Muscle of back (tissue), 3 donors: ENCODE measurements at regions not wholly inside any gene's neighbourhood (a gene's known extent, or its start where the extent isn't known, plus 50 kb on each side); places are given as distances from the start of the nearest gene placed in this dataset.

Experiments
- DNase-seq, 3 donors: peaks; one replicate each; pipeline versions ENCODE4 v3.0.0 to v3.0.0-alpha.2; 2013

DNA sequence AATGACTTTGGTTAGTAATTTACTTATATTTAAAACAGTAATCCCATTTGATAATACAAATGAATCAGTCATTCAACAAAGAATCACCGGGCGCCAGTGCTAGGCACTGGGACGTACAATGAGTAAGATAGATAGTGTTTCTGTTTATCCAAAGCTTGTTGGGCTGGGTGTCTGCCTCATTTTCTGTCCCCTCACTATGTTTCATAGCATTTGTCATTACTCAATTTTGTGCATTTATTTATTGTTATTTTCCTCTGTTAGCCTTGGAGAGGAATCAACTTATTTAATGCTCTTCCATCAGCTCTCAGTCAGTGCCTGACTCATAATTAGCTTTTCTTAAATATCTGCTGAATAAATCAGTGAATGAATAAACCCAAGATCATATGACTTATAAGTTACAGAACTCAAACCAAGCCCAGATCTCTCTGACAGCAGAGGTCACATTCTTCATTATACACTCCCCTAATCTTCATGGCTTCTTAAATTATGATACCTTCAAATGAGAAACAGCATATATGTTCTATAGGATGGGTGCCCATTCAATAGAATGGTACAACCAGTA lies 86.2 kb downstream of the TSPAN8 start:
- DNase-seq, result no peak

DNA sequence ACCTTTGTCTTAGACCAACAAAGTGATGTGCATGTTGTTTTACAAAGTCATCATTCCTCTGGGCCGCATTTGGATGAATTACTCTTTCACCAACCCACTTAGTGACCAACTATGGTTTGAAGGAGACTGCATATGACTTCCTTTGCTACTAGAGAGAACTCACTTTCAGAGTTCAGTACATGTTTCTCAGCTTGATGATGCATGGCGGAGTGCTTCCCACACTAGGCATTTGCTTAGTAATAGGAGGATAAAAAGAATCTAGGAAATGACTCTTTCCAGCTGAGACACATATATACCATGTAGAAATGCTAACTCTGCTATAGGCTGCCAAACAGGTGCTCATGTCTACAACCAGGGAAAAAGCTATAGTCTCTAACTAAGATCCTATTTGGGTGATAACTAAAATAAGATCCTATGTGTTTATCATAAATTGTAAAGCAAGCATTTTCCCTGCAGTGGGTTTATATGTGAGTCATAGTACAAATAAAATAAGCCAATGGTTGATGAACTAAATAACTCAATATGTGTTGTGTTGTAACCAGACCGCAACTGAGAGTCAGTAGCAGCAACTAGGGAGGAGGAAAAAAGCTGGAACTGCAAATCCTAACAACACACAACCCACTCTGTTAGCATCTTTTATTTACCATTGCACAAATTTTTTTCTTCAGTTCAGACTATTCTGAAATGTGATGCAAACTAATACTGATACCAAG lies 87.2 kb downstream of the TSPAN8 start:
- no peak for DNase-seq

DNA sequence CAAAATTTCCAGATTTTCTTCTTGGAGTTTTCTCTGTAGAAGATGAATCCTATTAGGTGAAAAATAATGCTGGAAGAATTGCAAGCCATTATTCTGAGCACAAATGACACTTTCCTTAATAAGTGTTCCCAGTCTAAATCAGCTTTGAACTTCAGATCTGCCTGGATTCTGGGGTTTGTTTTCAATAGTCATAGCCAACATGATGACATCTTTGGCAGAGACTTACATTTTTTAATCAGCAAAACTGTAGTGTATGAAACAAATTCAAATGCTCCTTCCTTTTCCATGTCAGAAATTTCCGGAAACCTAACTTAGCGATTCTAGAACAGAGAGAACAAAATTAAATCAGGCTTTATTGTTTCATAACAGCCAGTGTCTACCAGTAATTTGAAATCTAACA lies 88.5 kb downstream of the TSPAN8 start:
- DNase-seq, result peak; percentile 58 to 78 (median 73)

DNA sequence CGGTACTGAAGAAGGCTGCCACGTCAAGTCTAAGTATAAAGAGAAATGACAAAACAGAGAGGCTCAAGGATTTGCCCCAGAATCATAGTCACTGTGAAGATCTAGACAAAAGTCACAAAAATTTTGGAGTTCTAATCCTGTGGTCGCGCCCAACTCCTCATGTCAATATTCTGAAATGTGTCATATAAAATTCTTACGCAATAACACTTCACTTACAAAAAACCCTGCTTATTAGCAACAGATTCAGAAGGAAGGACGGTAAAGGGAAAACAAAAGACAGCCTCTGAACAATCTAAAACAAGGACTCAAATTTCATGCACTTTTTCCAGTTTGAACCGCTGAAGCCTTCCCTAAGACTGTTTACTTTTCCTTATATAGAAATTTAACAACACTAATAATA lies 94.7 kb downstream of the TSPAN8 start:
- no peak for DNase-seq

DNA sequence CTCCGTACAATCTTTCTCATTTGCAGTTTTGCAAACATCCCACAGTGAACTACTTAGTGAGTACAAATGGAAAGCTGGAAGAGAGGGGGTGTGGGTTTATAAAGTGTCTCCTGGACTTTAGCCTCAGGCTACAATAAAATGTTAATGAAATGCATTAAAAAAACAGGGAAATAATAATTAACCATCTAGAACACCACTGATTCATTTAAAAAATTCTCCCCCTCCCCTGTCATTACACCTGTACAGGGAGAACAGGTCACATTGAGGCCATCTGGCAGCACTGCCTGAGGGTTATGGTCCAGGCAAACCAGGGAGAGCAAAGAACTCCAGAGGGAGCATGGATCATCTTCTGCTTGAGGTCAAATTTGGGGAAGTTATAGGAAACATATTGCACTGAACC lies 96.3 kb downstream of the TSPAN8 start:
- DNase-seq, result no peak

DNA sequence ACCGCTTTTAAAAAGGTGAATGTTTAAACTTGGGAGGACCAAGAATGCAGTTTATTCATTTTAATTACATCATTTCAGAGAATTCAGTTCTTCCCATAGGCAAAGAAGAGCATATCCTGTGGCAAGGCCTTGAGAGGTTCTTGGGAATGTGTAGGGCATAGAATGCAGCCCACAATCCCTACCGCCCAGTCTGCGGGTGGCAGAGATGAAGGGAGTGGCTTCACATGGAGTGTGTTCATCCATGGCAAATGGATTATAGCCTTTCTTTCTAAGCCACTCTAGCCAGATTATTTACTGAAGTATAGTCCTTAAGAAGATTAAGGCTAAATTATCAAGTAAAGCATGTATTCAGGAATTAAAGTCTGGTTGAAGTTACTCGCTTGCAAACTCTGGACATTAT lies 97.4 kb downstream of the TSPAN8 start:
- no peak for DNase-seq

DNA sequence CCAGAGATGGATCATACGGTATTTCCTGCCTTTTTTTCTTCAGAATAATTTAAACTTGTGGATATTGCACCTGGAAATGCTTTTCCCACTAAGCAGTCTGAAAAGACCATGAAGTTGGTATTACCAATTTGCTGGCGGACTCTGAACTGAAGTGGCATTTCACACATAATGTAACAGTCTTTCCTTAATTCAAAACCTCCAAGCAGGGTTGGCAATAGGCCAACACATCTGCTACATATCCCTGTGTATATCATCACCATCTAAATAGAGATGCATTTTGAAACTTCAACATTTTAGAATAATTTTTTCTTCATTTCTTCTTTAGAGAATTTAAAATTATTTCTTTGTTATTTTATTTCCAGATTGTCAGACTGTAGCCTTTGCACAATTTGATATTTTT lies 100.5 kb downstream of the TSPAN8 start:
- DNase-seq, result peak; percentile 50 to 85 (median 72)

DNA sequence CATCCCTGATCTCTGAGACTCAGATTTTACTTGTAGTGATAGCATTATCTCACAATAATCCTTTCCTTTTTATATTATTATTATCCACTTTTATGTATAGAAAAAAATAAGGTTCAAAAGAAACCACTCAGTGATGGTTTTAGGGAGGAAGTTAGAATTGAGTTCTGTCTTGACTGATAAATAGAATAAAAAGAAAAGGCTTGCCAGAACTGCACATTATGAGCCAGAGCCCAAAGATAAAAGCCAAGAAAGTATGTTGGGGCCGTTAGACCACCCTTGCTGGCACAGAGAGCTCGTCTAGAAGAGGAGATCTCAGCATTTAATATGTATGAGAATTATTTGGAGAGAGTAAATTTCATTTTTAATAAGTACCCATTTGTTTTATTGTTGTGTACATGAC lies 103.2 kb downstream of the TSPAN8 start:
- DNase-seq, result no peak

DNA sequence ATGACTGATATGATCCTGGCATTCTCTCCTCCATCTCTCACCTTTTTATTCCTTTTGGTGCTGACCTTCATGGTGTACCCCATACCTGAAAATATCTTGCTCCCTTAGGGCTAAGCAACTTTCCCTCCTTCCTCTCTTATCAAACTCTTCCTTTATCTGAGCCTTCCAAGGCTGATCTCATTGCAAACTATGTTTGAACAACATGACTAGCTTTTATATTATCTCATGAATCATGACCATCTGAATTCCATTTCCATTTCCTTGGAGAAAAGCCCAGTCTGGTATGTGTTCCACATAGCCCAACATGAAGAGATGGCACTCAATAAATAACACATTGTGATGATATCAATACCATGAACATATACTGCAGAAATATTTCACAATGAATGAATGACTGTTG lies 111.6 kb downstream of the TSPAN8 start:
- peak in 2 of 3 donors; percentile 24 to 84 for DNase-seq

DNA sequence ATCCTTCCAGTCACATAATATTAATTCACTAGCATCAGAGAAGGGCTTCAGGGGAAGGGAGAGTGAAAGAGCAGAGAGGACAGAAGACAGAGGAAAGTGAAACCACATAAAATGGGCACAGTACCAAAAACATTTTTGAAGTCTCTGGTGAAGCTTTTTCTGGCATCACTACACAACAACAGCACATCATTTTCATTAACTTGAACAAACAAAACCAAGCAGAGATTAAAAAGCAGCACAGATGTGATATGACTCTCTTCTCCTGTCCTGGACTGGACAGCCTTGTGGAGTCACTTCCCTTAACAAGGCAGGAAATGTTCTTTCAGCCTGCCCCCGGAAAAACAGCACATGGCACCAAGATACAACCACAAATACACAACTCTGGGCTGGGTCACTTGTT lies 112.0 kb downstream of the TSPAN8 start:
- peak; percentile 40 to 79 (median 64) for DNase-seq

DNA sequence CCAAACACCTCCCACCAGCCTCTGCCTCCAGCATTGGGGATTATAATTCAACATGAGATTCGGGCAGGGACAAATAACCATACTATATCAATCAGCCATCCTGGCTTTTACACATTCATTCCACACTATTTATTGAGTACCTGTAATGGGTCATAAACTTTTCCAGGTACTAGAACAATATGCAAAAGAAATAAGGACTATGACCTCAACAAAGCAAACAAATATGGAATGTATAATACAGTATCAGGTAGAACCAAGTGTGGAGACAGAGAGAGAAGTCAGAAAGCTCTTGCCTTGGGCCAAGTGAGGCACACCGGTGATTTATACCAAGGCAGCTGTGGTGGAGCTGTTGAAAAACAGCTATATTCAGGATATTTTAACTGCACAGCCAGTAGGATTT lies 116.3 kb downstream of the TSPAN8 start:
- no peak for DNase-seq

DNA sequence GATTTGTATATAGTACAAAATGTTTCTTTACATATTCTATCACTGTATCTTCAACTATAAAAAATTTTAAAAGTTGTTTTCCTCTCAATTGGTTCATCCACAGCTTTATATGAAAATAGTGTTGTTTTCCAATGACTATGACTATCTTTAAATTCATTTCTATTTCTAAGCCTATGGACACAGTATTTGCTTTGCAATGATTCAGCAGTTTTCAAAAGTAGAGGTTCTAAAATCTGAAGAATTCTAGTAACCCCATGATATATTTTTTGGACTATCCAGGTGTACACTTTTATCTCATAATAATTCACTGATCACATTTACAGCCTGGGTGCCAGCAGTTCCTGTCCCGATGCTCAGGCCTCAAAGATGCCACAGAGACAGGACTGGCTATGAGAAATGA lies 118.4 kb upstream of the PTPRR start:
- DNase-seq, result no peak

DNA sequence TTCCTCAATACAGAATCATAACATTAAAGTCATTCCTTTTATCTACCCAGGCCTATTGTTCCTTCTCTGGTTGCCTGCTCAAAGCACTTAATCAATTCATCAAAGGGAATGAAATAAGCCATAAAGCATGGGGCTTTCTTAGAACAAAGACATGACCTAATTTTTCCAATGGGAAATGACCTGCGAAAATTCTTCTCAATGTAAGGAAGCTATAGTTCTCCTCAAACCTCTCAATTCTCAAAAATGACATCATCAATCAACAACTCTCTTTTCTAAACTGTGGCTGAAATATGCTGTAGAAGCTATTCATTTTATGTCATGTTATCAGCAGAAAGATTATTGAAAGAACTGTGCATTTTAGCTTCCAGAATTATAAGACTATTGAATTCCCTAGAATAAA lies 116.0 kb upstream of the PTPRR start:
- DNase-seq, result no peak

DNA sequence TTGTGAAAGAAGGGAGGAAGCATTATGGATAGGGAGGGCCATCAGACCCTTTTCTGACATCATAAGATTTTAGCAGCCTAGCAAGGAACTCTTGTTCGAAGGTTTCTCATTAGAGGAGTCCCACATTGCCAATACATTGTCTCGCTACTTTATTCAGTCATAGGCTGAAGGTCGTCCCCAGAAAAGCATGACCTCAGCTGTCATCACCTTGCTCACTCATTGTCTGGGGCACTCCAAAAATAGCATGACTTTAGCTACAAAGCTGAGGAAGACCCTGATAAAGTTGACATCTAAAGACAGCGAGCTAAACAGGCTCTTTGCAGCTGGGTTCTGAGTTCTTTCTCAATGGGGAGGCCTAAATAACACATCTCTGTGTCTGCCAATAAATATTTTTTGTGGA lies 112.4 kb upstream of the PTPRR start:
- DNase-seq, result no peak

DNA sequence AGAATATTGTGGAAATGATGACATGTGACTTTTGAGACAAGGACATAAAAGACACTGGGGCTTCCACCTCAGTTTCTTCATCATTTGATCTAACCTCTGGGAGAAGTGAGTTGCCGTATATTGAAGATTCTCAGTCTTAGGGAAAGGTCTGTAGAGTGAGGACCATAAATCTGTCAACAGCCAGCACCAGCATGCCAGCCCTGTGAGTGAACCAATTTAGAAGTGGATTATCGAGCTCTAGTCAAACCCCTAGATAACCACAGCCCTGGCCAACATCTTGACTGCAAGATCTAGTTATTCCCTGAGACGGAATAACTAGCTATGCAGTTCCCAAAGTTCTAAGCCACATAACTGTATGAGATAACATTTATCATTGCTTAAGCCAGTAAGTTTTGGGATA lies 108.8 kb upstream of the PTPRR start:
- no peak for DNase-seq

DNA sequence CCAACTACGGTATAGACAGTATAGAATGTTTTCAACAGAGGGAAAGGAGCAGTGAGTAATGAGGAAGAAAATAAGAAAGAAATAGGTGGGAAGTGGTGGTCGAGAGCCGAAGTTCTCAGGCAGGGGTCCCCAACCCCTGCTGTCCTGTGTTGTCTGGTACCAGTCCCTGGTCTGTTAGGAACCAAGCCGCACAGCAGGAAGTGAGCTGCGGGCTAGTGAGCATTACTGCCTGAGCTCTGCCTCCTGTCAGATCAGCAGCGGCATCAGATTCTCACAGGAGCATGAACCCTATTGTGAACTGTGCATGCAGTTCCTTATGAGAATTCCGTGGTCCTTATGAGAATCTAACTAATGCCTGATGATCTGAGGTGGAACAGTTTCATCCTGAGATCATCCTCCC lies 107.3 kb upstream of the PTPRR start:
- no peak for DNase-seq

DNA sequence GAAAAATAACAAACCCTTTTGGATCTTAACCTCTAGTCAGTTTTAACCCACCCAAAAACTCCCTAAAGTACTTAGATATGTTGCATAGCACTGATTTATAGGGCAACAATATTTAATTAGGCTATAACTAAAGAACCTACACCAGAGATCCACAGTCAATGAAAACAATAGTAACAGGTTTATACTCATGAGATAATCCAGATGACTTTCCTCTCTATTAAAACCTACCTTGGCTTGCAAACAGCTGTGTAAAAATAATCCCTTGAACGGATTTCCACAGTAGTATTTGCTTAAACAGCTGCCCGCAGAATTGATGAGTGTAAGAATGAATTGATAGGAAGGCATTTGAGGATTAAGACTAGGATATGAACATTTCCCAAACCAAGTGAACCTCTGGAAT lies 104.3 kb upstream of the PTPRR start:
- DNase-seq, result no peak

DNA sequence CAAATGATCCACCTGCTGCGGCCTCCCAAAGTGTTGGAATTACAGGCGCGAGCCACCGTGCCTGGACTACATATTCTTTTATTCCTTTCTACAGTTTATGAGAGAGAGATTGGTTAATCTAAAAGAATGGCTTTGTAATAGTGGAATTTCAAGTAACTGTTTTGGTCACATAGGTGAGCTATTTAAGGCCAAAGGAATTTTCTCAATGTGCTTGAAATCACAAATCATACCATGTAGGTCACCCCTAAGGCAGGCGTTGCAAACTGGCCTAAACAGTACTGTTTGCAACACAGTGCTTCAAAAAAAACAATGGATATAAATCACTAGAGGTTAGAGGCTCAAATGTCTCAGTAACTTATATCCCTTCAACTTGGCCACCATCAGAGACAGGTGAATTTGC lies 103.7 kb upstream of the PTPRR start:
- no peak for DNase-seq

DNA sequence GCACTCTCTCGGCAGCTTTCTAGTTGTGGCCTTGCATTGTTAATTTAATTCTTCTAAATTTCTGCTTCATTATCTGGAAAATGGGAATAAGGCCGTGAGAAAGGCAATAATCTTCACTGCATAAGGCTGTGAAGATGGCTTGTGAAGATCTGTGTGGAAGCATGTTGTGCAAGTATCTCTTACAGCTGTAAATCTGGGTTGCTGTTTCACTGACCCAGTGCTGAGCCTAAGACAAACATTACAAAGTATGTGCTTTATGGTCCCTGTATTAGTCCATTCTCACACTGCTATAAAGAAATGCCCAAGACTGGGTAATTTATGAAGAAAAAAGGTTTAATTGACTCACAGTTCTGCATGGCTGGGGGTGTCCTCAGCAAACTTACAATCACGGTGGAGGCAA lies 101.0 kb upstream of the PTPRR start:
- DNase-seq, result no peak

DNA sequence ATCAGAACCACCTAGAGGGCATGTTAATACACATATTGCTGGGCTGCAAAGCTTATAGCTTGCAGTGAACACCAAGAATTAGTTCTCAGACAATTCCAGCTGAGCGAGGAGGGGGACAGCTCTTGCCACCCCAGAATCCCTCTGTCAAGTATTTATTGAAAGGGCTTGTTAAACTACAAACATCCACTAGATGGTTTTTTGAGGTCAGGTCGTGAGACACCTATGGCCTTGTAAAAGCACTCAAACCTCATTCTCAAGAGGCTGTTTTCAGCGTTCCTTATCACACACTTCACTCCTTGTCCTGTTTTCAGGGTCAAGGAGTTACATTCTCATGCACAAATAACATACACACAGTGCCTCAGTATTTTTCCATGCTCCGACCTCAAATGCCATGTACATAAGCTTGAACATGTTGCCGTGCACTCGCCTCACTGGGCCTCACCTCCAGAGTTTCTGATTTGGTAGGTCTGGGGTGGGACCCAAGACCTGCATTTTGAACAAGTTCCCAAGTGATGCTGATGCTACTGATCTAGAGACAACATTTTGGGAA lies 98.8 kb upstream of the PTPRR start:
- no peak for DNase-seq

DNA sequence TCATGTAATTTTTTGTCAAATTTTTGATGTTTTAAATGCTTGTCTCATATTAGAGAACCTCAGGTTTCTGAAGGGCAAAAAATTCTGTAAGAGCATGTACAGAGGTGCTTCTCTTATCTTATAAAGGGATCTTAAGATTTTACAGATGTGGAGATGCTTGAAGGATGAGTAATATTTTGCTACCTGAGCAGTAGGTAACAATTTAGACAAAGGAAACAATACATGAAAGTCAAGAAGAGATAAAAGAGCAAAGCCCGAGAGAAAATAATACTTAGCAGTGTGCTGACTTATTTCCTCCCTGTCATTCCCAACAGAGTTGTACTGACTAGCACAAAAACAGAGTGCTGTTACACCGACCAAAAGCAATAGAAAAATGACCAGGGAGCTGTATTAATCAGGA lies 98.1 kb upstream of the PTPRR start:
- DNase-seq, result no peak

DNA sequence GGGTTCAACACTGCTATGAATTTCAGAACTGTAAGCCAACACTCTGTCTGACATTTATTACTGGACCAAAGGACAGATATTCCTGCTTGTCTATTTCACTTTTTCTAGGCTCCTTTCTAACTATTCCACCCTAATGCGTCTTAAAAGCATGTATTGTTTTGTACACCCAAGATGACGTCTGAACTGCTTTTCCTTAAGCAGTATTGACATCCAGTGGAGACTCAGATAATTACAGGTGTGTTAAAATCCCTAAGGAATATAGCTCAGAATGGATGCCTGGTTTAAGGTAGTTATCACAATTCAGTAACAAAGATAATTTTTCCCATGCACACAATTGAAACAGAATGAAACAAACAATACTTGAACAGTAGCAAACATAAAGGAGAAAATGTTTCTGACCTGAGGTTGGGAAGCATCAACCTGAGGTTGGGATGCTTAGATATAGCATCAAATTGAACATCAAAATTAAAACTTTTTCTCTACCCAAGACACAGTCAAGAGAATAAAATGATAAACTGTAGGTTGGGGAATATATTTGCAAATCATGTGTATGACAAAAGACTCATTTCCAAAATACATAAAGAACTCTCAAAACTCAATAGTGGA lies 93.7 kb upstream of the PTPRR start:
- DNase-seq, result peak; percentile 18 to 58 (median 30)

DNA sequence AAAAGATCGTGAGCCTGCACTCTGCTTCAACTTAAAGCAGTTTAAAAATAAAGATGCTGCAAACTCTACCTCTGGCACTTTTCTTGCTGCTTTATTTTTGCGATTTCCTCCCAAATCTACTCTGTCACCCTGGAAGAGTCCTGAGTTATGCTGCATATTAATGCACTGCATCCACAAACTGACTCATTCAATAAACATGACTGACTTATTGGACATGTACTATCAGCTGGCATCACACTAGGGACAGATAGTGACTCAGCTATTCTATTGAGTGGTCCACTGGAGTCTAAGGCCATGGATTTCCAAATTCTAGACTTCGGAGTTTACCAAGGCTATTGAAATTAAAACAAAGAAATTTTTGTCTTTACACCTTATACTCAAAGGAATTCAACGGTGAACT lies 90.7 kb upstream of the PTPRR start:
- DNase-seq, result peak in 1 of 3 donors; percentile 7

DNA sequence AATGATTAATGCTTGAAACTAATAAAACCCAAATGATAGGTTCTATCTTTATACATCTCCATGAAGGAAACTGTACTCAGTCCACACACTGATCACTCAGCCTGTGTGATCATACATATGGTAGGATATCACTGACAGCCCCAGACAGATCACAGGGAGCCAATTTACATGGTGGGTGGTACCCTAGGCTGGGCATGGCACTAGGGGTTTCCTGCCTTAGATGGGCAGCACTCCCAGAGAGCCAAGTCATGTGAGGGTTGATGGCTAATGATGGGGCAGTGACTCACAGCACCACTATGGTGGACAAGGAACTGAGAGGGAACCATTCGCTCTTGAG lies 89.6 kb upstream of the PTPRR start:
- no peak for DNase-seq
